HEK293 (cell line): ENCODE measurements at regions not wholly inside any gene's neighbourhood (a gene's known extent, or its start where the extent isn't known, plus 50 kb on each side); places are given as distances from the start of the nearest gene placed in this dataset.

Experiments
- CTCF ChIA-PET: fragments of 350-600 bp; formaldehyde crosslinking; extraction: SDS; loops from one replicate; lab custom pipeline; 2021; ENCODE audit warnings: antibody characterized with exemption; lab: Yijun Ruan, JAX
- POLR2A ChIA-PET: fragments of 300-600 bp; formaldehyde crosslinking; extraction: SDS; loops from one replicate; lab custom pipeline; 2020; ENCODE audit warnings: antibody characterized with exemption, inconsistent platforms; lab: Yijun Ruan, JAX
- H3K27ac ChIP-seq: fragments of 200-500 bp; sonication (Bioruptor generic); 2 replicates; pipeline ENCODE4 v1.5.1; 2014; ENCODE audit warnings: low read depth, low read length, control low read depth, inconsistent platforms; ENCODE audit errors: extremely low read depth
- H3K36me3 ChIP-seq, 2 experiments: fragments of 200-500 bp in 1 of 2; sonication (Bioruptor generic) in 1 of 2; 1 replicate in 1 of 2; 2 replicates in 1 of 2; pipeline ENCODE4 v1.5.1; 2014 to 2017; ENCODE audit warnings: inconsistent platforms in 2 of 2, low read length in 2 of 2; ENCODE audit not compliant: control insufficient read depth in 2 of 2, insufficient read depth in 1 of 2
- H3K4me1 ChIP-seq: fragments of 200-500 bp; sonication (Bioruptor generic); 2 replicates; pipeline ENCODE4 v1.5.1; 2014; ENCODE audit warnings: mild to moderate bottlenecking, low read length, inconsistent platforms; ENCODE audit not compliant: control insufficient read depth, insufficient read depth
- H3K4me3 ChIP-seq: 2 replicates; pipeline ENCODE4 v1.5.1; 2011; ENCODE audit warnings: low read depth, mild to moderate bottlenecking, control low read depth, low read length, moderate library complexity
- H3K9me3 ChIP-seq: fragments of 200-500 bp; sonication (Bioruptor generic); 2 replicates; pipeline ENCODE4 v1.5.1; 2014; ENCODE audit warnings: low read depth, low read length, inconsistent platforms; ENCODE audit not compliant: control insufficient read depth, insufficient read depth
- KLF1 ChIP-seq: fragments of 450-650 bp; formaldehyde crosslinking; IDR thresholded peaks from 2 replicates; pipeline ENCODE4 v1.5.1; 2016; ENCODE audit warnings: missing biosample characterization, missing genetic modification characterization
- SP7 ChIP-seq: fragments of 450-650 bp; formaldehyde crosslinking; IDR thresholded peaks from 2 replicates; pipeline ENCODE4 v1.5.1; 2016; ENCODE audit warnings: missing biosample characterization, missing genetic modification characterization
- ZNF133 ChIP-seq: fragments of 450-650 bp; formaldehyde crosslinking; IDR thresholded peaks from 2 replicates; pipeline ENCODE4 v1.5.1; 2016; ENCODE audit warnings: missing biosample characterization, missing genetic modification characterization
- ZNF24 ChIP-seq: fragments of 450-650 bp; formaldehyde crosslinking; IDR thresholded peaks from 2 replicates; pipeline ENCODE4 v1.5.1; 2016; ENCODE audit warnings: missing biosample characterization, missing genetic modification characterization
- ZNF335 ChIP-seq: fragments of 450-650 bp; formaldehyde crosslinking; conservative IDR thresholded peaks from 2 replicates; pipeline ENCODE4 v1.5.1; 2016; ENCODE audit warnings: missing biosample characterization, missing genetic modification characterization
- ZNF423 ChIP-seq: fragments of 450-650 bp; formaldehyde crosslinking; IDR thresholded peaks from 2 replicates; pipeline ENCODE4 v1.5.1; 2016; ENCODE audit warnings: missing biosample characterization, missing genetic modification characterization
- ZNF521 ChIP-seq: fragments of 450-650 bp; formaldehyde crosslinking; IDR thresholded peaks from 2 replicates; pipeline ENCODE4 v1.5.1; 2017; ENCODE audit warnings: missing biosample characterization, mild to moderate bottlenecking, missing genetic modification characterization
- ZNF621 ChIP-seq: fragments of 450-650 bp; formaldehyde crosslinking; IDR thresholded peaks from 2 replicates; pipeline ENCODE4 v1.5.1; 2017; ENCODE audit warnings: missing biosample characterization, missing genetic modification characterization
- ZNF658 ChIP-seq: fragments of 450-650 bp; formaldehyde crosslinking; IDR thresholded peaks from 2 replicates; pipeline ENCODE4; 2016; ENCODE audit warnings: missing biosample characterization, missing genetic modification characterization
- ZSCAN16 ChIP-seq: fragments of 450-650 bp; formaldehyde crosslinking; IDR thresholded peaks from 2 replicates; pipeline ENCODE4 v1.5.1; 2016; ENCODE audit warnings: missing biosample characterization, missing genetic modification characterization
- TF ChIP-seq, protein P1 (sequence below): fragments of 450-650 bp; formaldehyde crosslinking; IDR thresholded peaks from 2 replicates; pipeline ENCODE4 v1.5.1; 2016; ENCODE audit warnings: missing biosample characterization, missing genetic modification characterization
- TF ChIP-seq, protein P2 (sequence below): fragments of 450-650 bp; formaldehyde crosslinking; conservative IDR thresholded peaks from 2 replicates; pipeline ENCODE4 v1.5.1; 2016; ENCODE audit warnings: low read depth, missing biosample characterization, missing genetic modification characterization
- TF ChIP-seq, protein P3 (sequence below): fragments of 450-650 bp; formaldehyde crosslinking; IDR thresholded peaks from 2 replicates; pipeline ENCODE4 v1.5.1; 2016; ENCODE audit warnings: missing biosample characterization, missing genetic modification characterization

DNA sequence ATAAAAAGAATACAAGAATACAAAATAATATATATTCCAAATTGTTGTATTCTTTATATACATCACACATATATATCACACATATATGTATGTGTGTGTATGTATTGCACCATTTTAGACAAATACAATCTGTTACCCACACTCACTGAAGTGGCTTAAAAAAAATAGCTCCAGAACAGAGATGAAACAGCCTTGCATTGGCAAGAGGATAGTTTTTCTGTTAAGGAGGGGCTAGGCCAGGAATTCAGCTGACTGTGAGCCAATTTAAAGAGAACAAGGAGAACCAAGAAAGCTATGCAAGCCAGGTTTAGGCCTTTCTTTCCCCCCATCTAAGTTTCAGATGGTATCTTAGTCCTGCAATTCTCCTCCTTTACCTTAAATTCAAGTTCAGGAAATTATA, 257.5 kb downstream of the MZT1 start (continued):
- TF ChIP-seq, protein P1, sequence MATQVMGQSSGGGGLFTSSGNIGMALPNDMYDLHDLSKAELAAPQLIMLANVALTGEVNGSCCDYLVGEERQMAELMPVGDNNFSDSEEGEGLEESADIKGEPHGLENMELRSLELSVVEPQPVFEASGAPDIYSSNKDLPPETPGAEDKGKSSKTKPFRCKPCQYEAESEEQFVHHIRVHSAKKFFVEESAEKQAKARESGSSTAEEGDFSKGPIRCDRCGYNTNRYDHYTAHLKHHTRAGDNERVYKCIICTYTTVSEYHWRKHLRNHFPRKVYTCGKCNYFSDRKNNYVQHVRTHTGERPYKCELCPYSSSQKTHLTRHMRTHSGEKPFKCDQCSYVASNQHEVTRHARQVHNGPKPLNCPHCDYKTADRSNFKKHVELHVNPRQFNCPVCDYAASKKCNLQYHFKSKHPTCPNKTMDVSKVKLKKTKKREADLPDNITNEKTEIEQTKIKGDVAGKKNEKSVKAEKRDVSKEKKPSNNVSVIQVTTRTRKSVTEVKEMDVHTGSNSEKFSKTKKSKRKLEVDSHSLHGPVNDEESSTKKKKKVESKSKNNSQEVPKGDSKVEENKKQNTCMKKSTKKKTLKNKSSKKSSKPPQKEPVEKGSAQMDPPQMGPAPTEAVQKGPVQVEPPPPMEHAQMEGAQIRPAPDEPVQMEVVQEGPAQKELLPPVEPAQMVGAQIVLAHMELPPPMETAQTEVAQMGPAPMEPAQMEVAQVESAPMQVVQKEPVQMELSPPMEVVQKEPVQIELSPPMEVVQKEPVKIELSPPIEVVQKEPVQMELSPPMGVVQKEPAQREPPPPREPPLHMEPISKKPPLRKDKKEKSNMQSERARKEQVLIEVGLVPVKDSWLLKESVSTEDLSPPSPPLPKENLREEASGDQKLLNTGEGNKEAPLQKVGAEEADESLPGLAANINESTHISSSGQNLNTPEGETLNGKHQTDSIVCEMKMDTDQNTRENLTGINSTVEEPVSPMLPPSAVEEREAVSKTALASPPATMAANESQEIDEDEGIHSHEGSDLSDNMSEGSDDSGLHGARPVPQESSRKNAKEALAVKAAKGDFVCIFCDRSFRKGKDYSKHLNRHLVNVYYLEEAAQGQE, result no peak
- TF ChIP-seq ZNF423, result no peak
- no peak for TF ChIP-seq ZSCAN16 (tag by site-specific recombination)
- TF ChIP-seq ZNF521, result no peak

DNA sequence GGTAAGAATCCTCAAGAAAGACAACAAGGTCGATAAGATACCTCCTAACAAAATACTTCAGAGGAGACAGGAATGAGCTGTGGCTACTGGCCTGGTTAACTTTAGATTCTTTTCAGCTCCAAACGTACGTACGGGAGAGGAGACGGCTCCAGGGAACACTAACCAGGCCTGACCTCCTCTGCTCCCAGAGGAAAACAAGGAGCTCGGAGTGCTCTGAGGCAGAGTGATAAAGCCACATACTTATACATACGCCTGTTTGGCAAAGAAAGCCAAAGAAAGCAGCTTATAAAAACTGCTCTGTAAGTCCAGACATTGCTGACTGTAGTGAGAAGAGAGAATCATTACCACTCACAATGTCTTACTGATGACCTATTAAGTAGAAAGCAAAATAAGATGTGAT, 263.9 kb downstream of the MZT1 start:
- TF ChIP-seq ZNF24 (tag by site-specific recombination), result no peak
- H3K9me3 ChIP-seq, result no peaks in the 10 kb centered on the region
- ChIA-PET CTCF (no interaction called here), POLR2A (no interaction called here)
- H3K4me1 ChIP-seq, result no peaks in the 10 kb centered on the region
- H3K27ac ChIP-seq, result no peak overlapping the region
- H3K4me3 ChIP-seq, result no peak overlapping the region
- no peaks in the 10 kb centered on the region for H3K36me3 ChIP-seq

DNA sequence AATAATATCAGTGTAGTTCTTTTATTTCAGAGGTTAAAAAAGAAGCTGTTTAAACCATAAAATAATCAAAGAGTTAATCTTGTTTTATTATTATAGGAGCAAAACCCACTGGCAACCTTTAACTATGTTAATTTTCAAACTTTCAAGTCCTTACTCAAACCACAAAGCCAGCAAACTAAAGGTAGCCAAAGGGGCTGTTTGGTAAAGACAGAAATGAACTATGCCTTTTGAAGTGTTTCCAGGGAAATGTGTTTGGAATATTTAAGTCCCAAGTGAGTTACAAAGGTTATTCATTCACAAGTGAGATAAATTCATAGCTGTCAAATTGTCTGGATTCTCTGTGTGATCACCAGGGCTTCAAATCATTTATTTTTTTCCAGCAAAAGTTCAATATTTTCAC, 264.7 kb downstream of the MZT1 start:
- ChIA-PET CTCF (no interaction called here), POLR2A (no interaction called here)
- Histone ChIP-seq H3K4me3 (no peak overlapping the region), H3K36me3 (no peaks in the 10 kb centered on the region), H3K9me3 (no peaks in the 10 kb centered on the region), H3K4me1 (no peaks in the 10 kb centered on the region), H3K27ac (no peak overlapping the region)
- TF ChIP-seq ZNF621 (no peak), ZNF335 (tag by site-specific recombination) (no peak), ZNF133 (no peak), SP7 (no peak), KLF1 (tag by site-specific recombination) (no peak), ZNF658 (tag by site-specific recombination) (no peak)
- TF ChIP-seq, protein P2, sequence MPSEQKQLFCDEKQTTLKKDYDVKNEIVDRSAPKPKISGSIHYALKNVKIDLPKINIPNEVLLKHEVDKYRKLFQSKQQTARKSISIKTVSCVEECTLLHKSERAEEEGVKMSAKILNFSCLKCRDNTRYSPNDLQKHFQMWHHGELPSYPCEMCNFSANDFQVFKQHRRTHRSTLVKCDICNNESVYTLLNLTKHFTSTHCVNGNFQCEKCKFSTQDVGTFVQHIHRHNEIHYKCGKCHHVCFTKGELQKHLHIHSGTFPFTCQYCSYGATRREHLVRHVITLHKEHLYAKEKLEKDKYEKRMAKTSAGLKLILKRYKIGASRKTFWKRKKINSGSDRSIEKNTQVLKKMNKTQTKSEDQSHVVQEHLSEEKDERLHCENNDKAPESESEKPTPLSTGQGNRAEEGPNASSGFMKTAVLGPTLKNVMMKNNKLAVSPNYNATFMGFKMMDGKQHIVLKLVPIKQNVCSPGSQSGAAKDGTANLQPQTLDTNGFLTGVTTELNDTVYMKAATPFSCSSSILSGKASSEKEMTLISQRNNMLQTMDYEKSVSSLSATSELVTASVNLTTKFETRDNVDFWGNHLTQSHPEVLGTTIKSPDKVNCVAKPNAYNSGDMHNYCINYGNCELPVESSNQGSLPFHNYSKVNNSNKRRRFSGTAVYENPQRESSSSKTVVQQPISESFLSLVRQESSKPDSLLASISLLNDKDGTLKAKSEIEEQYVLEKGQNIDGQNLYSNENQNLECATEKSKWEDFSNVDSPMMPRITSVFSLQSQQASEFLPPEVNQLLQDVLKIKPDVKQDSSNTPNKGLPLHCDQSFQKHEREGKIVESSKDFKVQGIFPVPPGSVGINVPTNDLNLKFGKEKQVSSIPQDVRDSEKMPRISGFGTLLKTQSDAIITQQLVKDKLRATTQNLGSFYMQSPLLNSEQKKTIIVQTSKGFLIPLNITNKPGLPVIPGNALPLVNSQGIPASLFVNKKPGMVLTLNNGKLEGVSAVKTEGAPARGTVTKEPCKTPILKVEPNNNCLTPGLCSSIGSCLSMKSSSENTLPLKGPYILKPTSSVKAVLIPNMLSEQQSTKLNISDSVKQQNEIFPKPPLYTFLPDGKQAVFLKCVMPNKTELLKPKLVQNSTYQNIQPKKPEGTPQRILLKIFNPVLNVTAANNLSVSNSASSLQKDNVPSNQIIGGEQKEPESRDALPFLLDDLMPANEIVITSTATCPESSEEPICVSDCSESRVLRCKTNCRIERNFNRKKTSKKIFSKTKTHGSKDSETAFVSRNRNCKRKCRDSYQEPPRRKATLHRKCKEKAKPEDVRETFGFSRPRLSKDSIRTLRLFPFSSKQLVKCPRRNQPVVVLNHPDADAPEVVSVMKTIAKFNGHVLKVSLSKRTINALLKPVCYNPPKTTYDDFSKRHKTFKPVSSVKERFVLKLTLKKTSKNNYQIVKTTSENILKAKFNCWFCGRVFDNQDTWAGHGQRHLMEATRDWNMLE, result no peak
- TF ChIP-seq, protein P3, sequence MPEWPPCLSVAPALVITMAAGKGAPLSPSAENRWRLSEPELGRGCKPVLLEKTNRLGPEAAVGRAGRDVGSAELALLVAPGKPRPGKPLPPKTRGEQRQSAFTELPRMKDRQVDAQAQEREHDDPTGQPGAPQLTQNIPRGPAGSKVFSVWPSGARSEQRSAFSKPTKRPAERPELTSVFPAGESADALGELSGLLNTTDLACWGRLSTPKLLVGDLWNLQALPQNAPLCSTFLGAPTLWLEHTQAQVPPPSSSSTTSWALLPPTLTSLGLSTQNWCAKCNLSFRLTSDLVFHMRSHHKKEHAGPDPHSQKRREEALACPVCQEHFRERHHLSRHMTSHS (tag by site-specific recombination), result no peak
